OCI-LY7 (cell line): ENCODE measurements at regions not wholly inside any gene's neighbourhood (a gene's known extent, or its start where the extent isn't known, plus 50 kb on each side); places are given as distances from the start of the nearest gene placed in this dataset.

ENCODE experiments used
- CTCF ChIP-seq: fragments of 200-600 bp; sonication (generic); conservative IDR thresholded peaks from 2 replicates; pipeline ENCODE4 v1.5.1; 2014; ENCODE audit warnings: mild to moderate bottlenecking, antibody characterized with exemption, low read length, moderate library complexity, mixed read lengths
- EZH2phosphoT487 ChIP-seq: fragments of 200-600 bp; sonication (generic); IDR thresholded peaks from 2 replicates; pipeline ENCODE4 v1.6.1; 2018; ENCODE audit warnings: low read depth, borderline replicate concordance, mild to moderate bottlenecking, mixed run types, antibody characterized with exemption, low read length, moderate library complexity, mixed read lengths

- TF ChIP-seq CTCF: no peak
- no peak for TF ChIP-seq EZH2phosphoT487
Measured at GRCh38 chr4:179692222-179692621, 2250.0 kb upstream of the AGA start.
